ENCODE measurements at regions not wholly inside any gene's neighbourhood (a gene's known extent, or its start where the extent isn't known, plus 50 kb on each side); places are given as distances from the start of the nearest gene placed in this dataset.
"Not testable (repeated sequence)": the region's sequence is repeated elsewhere in the genome, so short reads cannot be mapped to it uniquely, and the experiment has no call there.

DNA sequence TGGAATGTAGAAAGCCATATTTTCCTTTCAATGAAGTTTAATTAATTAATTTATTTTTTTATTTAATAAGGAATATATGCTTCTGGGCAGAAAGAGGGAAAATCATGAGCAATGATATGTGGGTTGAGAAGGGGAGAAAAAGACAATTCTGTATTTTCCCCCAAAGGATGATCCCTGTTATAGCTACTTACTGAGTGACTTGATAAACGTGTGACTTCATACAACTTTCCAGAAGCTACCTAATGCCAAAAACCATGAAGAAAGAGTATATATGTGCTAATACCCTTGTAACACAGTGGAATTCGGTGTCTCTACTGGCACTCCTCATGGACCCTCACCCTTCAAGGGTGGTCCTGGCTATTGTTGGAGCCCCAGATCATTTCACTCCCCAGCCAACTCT is 335.0 kb upstream of the KLF4 start:
- H3K79me2 ChIP-seq (ENCODE audit: insufficient read depth, low read length): no peaks in the 10 kb centered on the region
- no peak overlapping the region for H3K4me2 ChIP-seq (ENCODE audit: low read length)
- Mint-ChIP-seq H3K27me3 (ENCODE audit: low read depth, unreplicated experiment) (peaks cover 16% of the 10 kb centered on the region), H3K4me1 (ENCODE audit: low read depth, unreplicated experiment) (peaks cover 2% of the 10 kb centered on the region), H3K36me3 (ENCODE audit: low read depth, unreplicated experiment) (no peaks in the 10 kb centered on the region), H3K27ac (ENCODE audit: unreplicated experiment) (no peak overlapping the region), H3K9me3 (ENCODE audit: unreplicated experiment) (peaks cover 3% of the 10 kb centered on the region), H3K4me3 (ENCODE audit: unreplicated experiment) (no peak overlapping the region)
- no peak overlapping the region for H3K27ac ChIP-seq (ENCODE audit: low read depth, low read length)
- no peak overlapping the region for H2AFZ ChIP-seq (ENCODE audit: low read depth, low read length)
- no peak for FAIRE-seq
- no peaks in the 10 kb centered on the region for H3K4me1 ChIP-seq (ENCODE audit: insufficient read depth, low read length)
- no peaks in the 10 kb centered on the region for H3K9me3 ChIP-seq (ENCODE audit: insufficient read depth, low read depth, low read length)
- H3K9ac ChIP-seq (ENCODE audit: low read length): no peak overlapping the region
- no peak for DNase-seq (ENCODE audit: low read depth)
- H4K20me1 ChIP-seq (ENCODE audit: insufficient read depth, low read length): no peaks in the 10 kb centered on the region
- no peaks in the 10 kb centered on the region for H3K27me3 ChIP-seq (ENCODE audit: insufficient read depth, low read length)
- no peaks in the 10 kb centered on the region for H3K36me3 ChIP-seq (ENCODE audit: insufficient read depth, low read length)
- TF ChIP-seq EZH2 (IDR thresholded peaks at IDR 0.05; ENCODE audit: insufficient read depth, low read length): no peak
- TF ChIP-seq, protein P1, sequence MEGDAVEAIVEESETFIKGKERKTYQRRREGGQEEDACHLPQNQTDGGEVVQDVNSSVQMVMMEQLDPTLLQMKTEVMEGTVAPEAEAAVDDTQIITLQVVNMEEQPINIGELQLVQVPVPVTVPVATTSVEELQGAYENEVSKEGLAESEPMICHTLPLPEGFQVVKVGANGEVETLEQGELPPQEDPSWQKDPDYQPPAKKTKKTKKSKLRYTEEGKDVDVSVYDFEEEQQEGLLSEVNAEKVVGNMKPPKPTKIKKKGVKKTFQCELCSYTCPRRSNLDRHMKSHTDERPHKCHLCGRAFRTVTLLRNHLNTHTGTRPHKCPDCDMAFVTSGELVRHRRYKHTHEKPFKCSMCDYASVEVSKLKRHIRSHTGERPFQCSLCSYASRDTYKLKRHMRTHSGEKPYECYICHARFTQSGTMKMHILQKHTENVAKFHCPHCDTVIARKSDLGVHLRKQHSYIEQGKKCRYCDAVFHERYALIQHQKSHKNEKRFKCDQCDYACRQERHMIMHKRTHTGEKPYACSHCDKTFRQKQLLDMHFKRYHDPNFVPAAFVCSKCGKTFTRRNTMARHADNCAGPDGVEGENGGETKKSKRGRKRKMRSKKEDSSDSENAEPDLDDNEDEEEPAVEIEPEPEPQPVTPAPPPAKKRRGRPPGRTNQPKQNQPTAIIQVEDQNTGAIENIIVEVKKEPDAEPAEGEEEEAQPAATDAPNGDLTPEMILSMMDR (IDR thresholded peaks at IDR 0.05; ENCODE audit: insufficient read depth, low read depth, low read length): no peak
- no peak overlapping the region for H3K4me3 ChIP-seq (ENCODE audit: insufficient read depth, low read depth, low read length)

- H3K9ac ChIP-seq (ENCODE audit: low read length): no peak overlapping the region
- peaks cover 19% of the 10 kb centered on the region for H3K27me3 Mint-ChIP-seq (ENCODE audit: low read depth, unreplicated experiment)
- H3K4me3 Mint-ChIP-seq (ENCODE audit: unreplicated experiment): no peak overlapping the region
- TF ChIP-seq EZH2 (IDR thresholded peaks at IDR 0.05; ENCODE audit: insufficient read depth, low read length): no peak
- TF ChIP-seq, protein P1 (IDR thresholded peaks at IDR 0.05; ENCODE audit: insufficient read depth, low read depth, low read length): no peak
- H3K27ac Mint-ChIP-seq (ENCODE audit: unreplicated experiment): no peak overlapping the region
- no peak overlapping the region for H2AFZ ChIP-seq (ENCODE audit: low read depth, low read length)
- H3K4me2 ChIP-seq (ENCODE audit: low read length): no peak overlapping the region
- H3K4me1 Mint-ChIP-seq (ENCODE audit: low read depth, unreplicated experiment): peaks cover 4% of the 10 kb centered on the region
- no peaks in the 10 kb centered on the region for H3K9me3 ChIP-seq (ENCODE audit: insufficient read depth, low read depth, low read length)
- H3K27ac ChIP-seq (ENCODE audit: low read depth, low read length): no peak overlapping the region
- no peaks in the 10 kb centered on the region for H3K9me3 Mint-ChIP-seq (ENCODE audit: unreplicated experiment)
- H3K4me3 ChIP-seq (ENCODE audit: insufficient read depth, low read depth, low read length): no peak overlapping the region
- H4K20me1 ChIP-seq (ENCODE audit: insufficient read depth, low read length): no peaks in the 10 kb centered on the region
- no peaks in the 10 kb centered on the region for H3K27me3 ChIP-seq (ENCODE audit: insufficient read depth, low read length)
- FAIRE-seq (no peak), DNase-seq (ENCODE audit: low read depth) (no peak)
- H3K4me1 ChIP-seq (ENCODE audit: insufficient read depth, low read length): no peaks in the 10 kb centered on the region
- H3K79me2 ChIP-seq (ENCODE audit: insufficient read depth, low read length): no peaks in the 10 kb centered on the region
- no peaks in the 10 kb centered on the region for H3K36me3 Mint-ChIP-seq (ENCODE audit: low read depth, unreplicated experiment)
- no peaks in the 10 kb centered on the region for H3K36me3 ChIP-seq (ENCODE audit: insufficient read depth, low read length)
Observed at GRCh38 chr9:107819772-107820565, 330.4 kb upstream of the KLF4 start.

GRCh38 chr9:107818503-107818829 is 328.9 kb upstream of the KLF4 start:
- H3K79me2 ChIP-seq (ENCODE audit: insufficient read depth, low read length); H3K9ac ChIP-seq (ENCODE audit: low read length); FAIRE-seq: not testable (repeated sequence)

GRCh38 chr9:107817595-107818502 is 328.3 kb upstream of the KLF4 start:
- H3K9ac ChIP-seq (ENCODE audit: low read length); H3K9me3 ChIP-seq (ENCODE audit: insufficient read depth, low read depth, low read length); H3K27me3 ChIP-seq (ENCODE audit: insufficient read depth, low read length); H3K36me3 Mint-ChIP-seq (ENCODE audit: low read depth, unreplicated experiment); H3K36me3 ChIP-seq (ENCODE audit: insufficient read depth, low read length); H3K27ac Mint-ChIP-seq (ENCODE audit: unreplicated experiment); H3K4me3 ChIP-seq (ENCODE audit: insufficient read depth, low read depth, low read length); H3K4me1 ChIP-seq (ENCODE audit: insufficient read depth, low read length); H2AFZ ChIP-seq (ENCODE audit: low read depth, low read length); H3K9me3 Mint-ChIP-seq (ENCODE audit: unreplicated experiment); H3K4me3 Mint-ChIP-seq (ENCODE audit: unreplicated experiment); H3K79me2 ChIP-seq (ENCODE audit: insufficient read depth, low read length); H4K20me1 ChIP-seq (ENCODE audit: insufficient read depth, low read length); DNase-seq (ENCODE audit: low read depth); H3K27ac ChIP-seq (ENCODE audit: low read depth, low read length); FAIRE-seq; H3K4me2 ChIP-seq (ENCODE audit: low read length); H3K4me1 Mint-ChIP-seq (ENCODE audit: low read depth, unreplicated experiment): not testable (repeated sequence)
- H3K27me3 Mint-ChIP-seq (ENCODE audit: low read depth, unreplicated experiment): peaks cover 16% of the 10 kb centered on the region

More at GRCh38 chr9:107818503-107818829, 328.9 kb upstream of the KLF4 start:
- H3K4me3 Mint-ChIP-seq (ENCODE audit: unreplicated experiment); H3K36me3 Mint-ChIP-seq (ENCODE audit: low read depth, unreplicated experiment); H4K20me1 ChIP-seq (ENCODE audit: insufficient read depth, low read length); H3K27ac ChIP-seq (ENCODE audit: low read depth, low read length); H3K4me3 ChIP-seq (ENCODE audit: insufficient read depth, low read depth, low read length); DNase-seq (ENCODE audit: low read depth); H3K9me3 Mint-ChIP-seq (ENCODE audit: unreplicated experiment); H2AFZ ChIP-seq (ENCODE audit: low read depth, low read length); H3K27me3 ChIP-seq (ENCODE audit: insufficient read depth, low read length); H3K4me2 ChIP-seq (ENCODE audit: low read length); H3K36me3 ChIP-seq (ENCODE audit: insufficient read depth, low read length); H3K9me3 ChIP-seq (ENCODE audit: insufficient read depth, low read depth, low read length); H3K4me1 ChIP-seq (ENCODE audit: insufficient read depth, low read length); H3K4me1 Mint-ChIP-seq (ENCODE audit: low read depth, unreplicated experiment); H3K27ac Mint-ChIP-seq (ENCODE audit: unreplicated experiment): not testable (repeated sequence)
- peaks cover 16% of the 10 kb centered on the region for H3K27me3 Mint-ChIP-seq (ENCODE audit: low read depth, unreplicated experiment)

Measured in astrocyte (in vitro differentiated cells and primary cell).